ENCODE measurements at regions not wholly inside any gene's neighbourhood (a gene's known extent, or its start where the extent isn't known, plus 50 kb on each side); places are given as distances from the start of the nearest gene placed in this dataset.

DNA sequence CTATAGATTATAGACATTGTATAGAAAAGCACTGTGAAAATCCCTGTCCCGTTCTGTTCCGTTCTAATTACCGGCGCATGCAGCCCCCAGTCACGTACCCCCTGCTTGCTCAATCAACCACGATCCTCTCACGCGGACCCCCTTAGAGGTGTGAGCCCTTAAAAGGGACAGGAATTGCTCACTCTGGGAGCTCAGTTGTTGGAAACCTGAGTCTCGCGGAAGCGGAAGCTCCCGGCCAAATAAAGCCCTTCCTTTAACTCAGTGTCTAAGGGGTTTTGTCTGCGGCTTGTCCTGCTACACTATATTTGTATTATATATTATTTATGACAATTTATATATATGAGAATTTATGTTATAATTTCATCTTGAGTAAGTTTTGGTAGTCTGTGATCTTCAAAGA lies 213.6 kb upstream of the AMIGO2 start:
- TF ChIP-seq CTCF (IDR thresholded peaks at IDR 0.05) (no peak), POLR2A (IDR thresholded peaks at IDR 0.05) (no peak)
